ENCODE measurements at regions not wholly inside any gene's neighbourhood (a gene's known extent, or its start where the extent isn't known, plus 50 kb on each side); places are given as distances from the start of the nearest gene placed in this dataset.
A peak's percentile ranks its signal among the peaks of the same experiment; 100 is the strongest.

GRCh38 chr9:87810679-87811178, 71.9 kb upstream of the SPATA31E1 start (continued):
- TF ChIP-seq JUND (IDR thresholded peaks at IDR 0.05; ENCODE audit: borderline replicate concordance, low read depth, low read length), result peak; percentile 69; the same call in 1 of the 2 replicates
- TF ChIP-seq JUND (tag; IDR thresholded peaks at IDR 0.05; ENCODE audit: borderline replicate concordance, low read depth, low read length), result peak; percentile 63; the same call in 1 of the 3 replicates
- TF ChIP-seq ZNF699 (CRISPR knock-in tag; IDR thresholded peaks at IDR 0.05; ENCODE audit: insufficient replicate concordance), result no peak
- TF ChIP-seq ZNF778 (CRISPR knock-in tag; IDR thresholded peaks at IDR 0.05), result no peak
- TF ChIP-seq CREBBP (IDR thresholded peaks at IDR 0.05; ENCODE audit: low read depth, low read length), result no peak
- TF ChIP-seq ZNF41 (CRISPR knock-in tag; conservative IDR thresholded peaks at IDR 0.05), result no peak
- TF ChIP-seq GTF3C2 (IDR thresholded peaks at IDR 0.05; ENCODE audit: borderline replicate concordance, extremely low read depth, insufficient read length), result no peak
- TF ChIP-seq ZNF764 (CRISPR knock-in tag; IDR thresholded peaks at IDR 0.05; ENCODE audit: low read depth), result no peak
- TF ChIP-seq MXI1 (IDR thresholded peaks at IDR 0.05; ENCODE audit: low read depth, low read length), result peak; percentile 51; the same call in 1 of the 2 replicates
- no peak for TF ChIP-seq CBX1 (IDR thresholded peaks at IDR 0.05; ENCODE audit: low read depth)
- TF ChIP-seq DNMT1 (IDR thresholded peaks at IDR 0.05), result no peak
- no peak for TF ChIP-seq ELK3 (CRISPR knock-in tag; IDR thresholded peaks at IDR 0.05)
- peak; percentile 40; the same call in 1 of the 2 replicates for TF ChIP-seq REST (IDR thresholded peaks at IDR 0.05; ENCODE audit: borderline replicate concordance)
- no peak for TF ChIP-seq REST (CRISPR knock-in tag; IDR thresholded peaks at IDR 0.05; ENCODE audit: low read depth)
- no peak for TF ChIP-seq TBP (optimal IDR thresholded peaks at IDR 0.05; ENCODE audit: low read depth, low read length)
